ENCODE measurements at regions not wholly inside any gene's neighbourhood (a gene's known extent, or its start where the extent isn't known, plus 50 kb on each side); places are given as distances from the start of the nearest gene placed in this dataset.

DNA sequence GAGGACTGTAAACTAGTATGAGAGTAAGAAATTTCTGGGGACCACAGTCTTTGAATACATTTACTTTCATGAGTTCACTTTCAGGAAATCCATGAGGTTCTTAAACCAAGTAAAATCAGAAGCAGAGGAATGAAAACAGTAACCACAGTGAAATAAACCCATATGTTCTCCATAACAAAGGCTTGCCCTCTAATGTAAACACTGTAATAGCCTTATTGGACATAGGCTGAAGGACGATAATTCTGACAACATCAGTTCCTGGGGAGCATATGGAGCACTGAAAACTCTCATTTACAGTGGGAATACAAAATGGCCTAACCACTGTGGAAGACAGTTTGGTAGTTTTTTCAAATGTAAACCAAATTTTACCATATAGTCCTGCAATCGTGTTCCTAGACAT is 965.8 kb downstream of the NSUN3 start:
- H3K27ac ChIP-seq = no peak overlapping the region
- TF ChIP-seq, protein P1, sequence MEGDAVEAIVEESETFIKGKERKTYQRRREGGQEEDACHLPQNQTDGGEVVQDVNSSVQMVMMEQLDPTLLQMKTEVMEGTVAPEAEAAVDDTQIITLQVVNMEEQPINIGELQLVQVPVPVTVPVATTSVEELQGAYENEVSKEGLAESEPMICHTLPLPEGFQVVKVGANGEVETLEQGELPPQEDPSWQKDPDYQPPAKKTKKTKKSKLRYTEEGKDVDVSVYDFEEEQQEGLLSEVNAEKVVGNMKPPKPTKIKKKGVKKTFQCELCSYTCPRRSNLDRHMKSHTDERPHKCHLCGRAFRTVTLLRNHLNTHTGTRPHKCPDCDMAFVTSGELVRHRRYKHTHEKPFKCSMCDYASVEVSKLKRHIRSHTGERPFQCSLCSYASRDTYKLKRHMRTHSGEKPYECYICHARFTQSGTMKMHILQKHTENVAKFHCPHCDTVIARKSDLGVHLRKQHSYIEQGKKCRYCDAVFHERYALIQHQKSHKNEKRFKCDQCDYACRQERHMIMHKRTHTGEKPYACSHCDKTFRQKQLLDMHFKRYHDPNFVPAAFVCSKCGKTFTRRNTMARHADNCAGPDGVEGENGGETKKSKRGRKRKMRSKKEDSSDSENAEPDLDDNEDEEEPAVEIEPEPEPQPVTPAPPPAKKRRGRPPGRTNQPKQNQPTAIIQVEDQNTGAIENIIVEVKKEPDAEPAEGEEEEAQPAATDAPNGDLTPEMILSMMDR (conservative IDR thresholded peaks at IDR 0.05) = no peak

DNA sequence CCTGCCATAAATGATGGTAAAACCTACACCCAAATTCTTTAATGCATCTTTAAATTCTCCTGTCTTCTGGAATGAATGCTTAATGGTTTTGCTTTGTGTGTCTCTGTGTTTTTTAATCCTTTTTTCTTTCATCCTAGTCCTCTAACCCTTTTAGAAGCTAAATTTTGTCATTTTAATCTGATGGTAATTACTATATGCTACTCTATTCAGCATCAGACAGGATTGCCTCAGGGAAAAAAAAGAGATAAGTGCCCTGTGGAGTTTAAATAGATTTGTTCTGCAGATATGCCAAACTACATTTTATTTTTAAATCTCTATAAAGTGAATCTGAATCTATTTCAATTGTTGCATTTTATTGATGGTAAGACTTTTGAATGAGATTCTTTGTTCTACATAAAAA is 966.8 kb downstream of the NSUN3 start:
- no peak overlapping the region for H3K27ac ChIP-seq
- TF ChIP-seq, protein P1 (conservative IDR thresholded peaks at IDR 0.05) = no peak

DNA sequence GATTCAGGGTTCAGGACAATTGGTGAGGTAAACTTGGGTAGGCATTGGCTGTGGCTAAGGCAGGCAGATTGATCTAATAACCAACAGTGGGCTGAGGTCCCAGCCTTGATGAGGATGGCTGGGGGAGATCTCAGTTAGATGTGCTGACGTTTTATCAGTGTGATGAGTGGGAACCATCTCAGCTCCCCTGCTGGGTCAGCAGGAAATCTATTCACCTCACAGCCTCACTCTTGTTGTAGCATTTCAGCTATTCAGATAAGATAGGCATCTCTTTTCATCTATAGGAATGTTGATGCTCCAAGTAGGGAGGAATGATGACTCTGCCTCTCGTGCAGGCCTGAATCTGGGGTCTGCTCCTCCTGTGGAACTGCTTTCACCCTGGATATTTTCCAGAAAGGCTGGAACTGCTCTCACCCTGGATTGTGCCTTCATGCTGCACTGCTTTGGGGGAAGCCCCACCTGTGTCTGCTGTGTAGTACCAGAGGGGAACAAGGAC is 973.7 kb downstream of the NSUN3 start:
- TF ChIP-seq, protein P1 (conservative IDR thresholded peaks at IDR 0.05) = no peak

DNA sequence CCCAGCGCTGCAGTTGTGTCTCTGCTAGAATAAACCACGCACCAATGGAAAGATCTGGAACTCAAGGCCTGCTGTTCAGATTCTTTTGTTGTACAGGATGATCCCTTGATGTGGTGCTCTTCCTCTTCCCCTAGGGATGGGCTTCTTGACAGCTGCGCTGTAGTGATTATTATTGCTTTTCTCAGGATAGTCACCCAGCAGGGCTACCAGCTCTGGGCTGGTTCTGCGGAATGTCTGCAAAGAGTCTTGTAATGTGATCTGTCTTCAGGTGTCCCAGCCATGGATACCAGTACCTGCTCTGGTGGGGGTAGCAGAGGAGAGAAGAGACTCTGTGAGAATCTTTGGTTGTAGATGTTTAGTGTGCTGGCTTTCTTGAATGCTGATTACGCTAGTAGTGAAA is 974.2 kb downstream of the NSUN3 start:
- TF ChIP-seq, protein P1 (conservative IDR thresholded peaks at IDR 0.05) = no peak
- no peak overlapping the region for H3K27ac ChIP-seq

More for the DNA sequence above, 973.7 kb downstream of the NSUN3 start:
- no peak overlapping the region for H3K27ac ChIP-seq

DNA sequence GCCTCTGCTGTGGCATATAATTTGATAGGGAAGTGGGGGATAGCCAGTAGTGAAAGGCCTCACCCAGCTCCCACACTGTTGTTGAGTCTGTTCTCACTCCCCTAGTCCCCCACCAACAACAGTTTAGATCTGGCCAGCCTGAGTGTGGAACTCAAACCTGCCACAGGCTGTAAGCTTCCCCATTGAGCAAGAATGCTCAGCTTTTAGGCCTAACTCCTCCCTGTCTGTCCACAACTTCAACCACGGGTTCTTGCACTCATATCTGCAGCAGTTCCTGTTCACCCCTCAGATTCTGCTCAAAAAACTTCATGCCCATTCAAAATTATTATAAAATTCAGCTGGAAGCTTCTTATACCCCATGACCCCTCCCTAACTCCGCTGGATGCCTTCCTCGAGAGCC is 975.1 kb downstream of the NSUN3 start:
- no peak overlapping the region for H3K27ac ChIP-seq
- TF ChIP-seq, protein P1 (conservative IDR thresholded peaks at IDR 0.05) = no peak

GRCh38 chr3:95044101-95044500 is 981.2 kb downstream of the NSUN3 start:
- no peak overlapping the region for H3K27ac ChIP-seq
- TF ChIP-seq, protein P1 (conservative IDR thresholded peaks at IDR 0.05) = no peak

GRCh38 chr3:95048564-95048963 is 985.7 kb downstream of the NSUN3 start:
- no peak overlapping the region for H3K27ac ChIP-seq
- TF ChIP-seq, protein P1 (conservative IDR thresholded peaks at IDR 0.05) = no peak
